Type B pancreatic cell (in vitro differentiated cells): ENCODE measurements at regions not wholly inside any gene's neighbourhood (a gene's known extent, or its start where the extent isn't known, plus 50 kb on each side); places are given as distances from the start of the nearest gene placed in this dataset.

Experiments
- DNase-seq: peaks from one replicate; pipeline ENCODE4 v3.0.0; 2021; ENCODE audit warnings: mixed read lengths; ENCODE audit not compliant: unreplicated experiment; ENCODE audit errors: extremely low spot score
- H3K27ac Mint-ChIP-seq: 2 replicates; pipeline ENCODE4 v1.8.0; 2021; ENCODE audit warnings: mild to moderate bottlenecking, mixed read lengths
- H3K27me3 Mint-ChIP-seq: 2 replicates; pipeline ENCODE4 v1.8.0; 2021; ENCODE audit warnings: mixed read lengths
- H3K36me3 Mint-ChIP-seq: 2 replicates; pipeline ENCODE4 v1.8.0; 2021; ENCODE audit warnings: mixed read lengths
- H3K4me1 Mint-ChIP-seq: one replicate; pipeline ENCODE4 v1.8.0; 2021; ENCODE audit warnings: mixed read lengths; ENCODE audit not compliant: unreplicated experiment
- H3K4me3 Mint-ChIP-seq: 2 replicates; pipeline ENCODE4 v1.8.0; 2021; ENCODE audit warnings: mild to moderate bottlenecking, mixed read lengths
- H3K9me3 Mint-ChIP-seq: 2 replicates; pipeline ENCODE4 v1.8.0; 2021; ENCODE audit warnings: mixed read lengths
- CTCF ChIP-seq: fragments of 200-600 bp; sonication (generic); conservative IDR thresholded peaks from 2 replicates; pipeline ENCODE4 v1.5.0; 2021; ENCODE audit warnings: antibody characterized with exemption, mild to moderate bottlenecking

DNA sequence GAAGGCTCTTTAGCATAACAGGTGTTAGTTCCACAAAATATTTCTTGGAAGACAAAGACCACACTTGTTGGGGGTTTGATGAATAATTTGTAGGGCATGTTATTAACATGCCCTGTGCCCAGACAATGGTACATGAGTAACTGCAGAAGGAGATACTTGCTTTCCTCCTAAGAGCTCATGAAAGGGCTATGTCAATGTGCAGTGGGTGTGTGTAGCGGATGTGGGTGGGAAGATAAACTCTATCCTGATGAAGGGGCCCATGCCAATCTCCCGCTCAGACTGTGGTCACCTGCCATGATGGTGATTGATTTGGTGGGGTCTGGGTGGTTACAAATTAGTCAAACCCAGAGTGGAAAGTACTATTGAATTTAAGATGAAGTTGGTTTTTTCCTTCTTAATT is 69.8 kb upstream of the DNAH14 start:
- H3K27me3 Mint-ChIP-seq, result peaks cover 9% of the 10 kb centered on the region
- H3K36me3 Mint-ChIP-seq, result no peaks in the 10 kb centered on the region
- DNase-seq, result no peak
- H3K27ac Mint-ChIP-seq, result no peak overlapping the region
- no peaks in the 10 kb centered on the region for H3K4me1 Mint-ChIP-seq
- TF ChIP-seq CTCF, result no peak
- no peaks in the 10 kb centered on the region for H3K9me3 Mint-ChIP-seq
- H3K4me3 Mint-ChIP-seq, result no peak overlapping the region

GRCh38 chr1:224860488-224861338 is 68.8 kb upstream of the DNAH14 start:
- no peak for TF ChIP-seq CTCF
- Mint-ChIP-seq H3K4me1 (no peaks in the 10 kb centered on the region), H3K9me3 (peaks cover 3% of the 10 kb centered on the region), H3K27ac (no peak overlapping the region), H3K27me3 (peaks cover 6% of the 10 kb centered on the region), H3K4me3 (no peak overlapping the region), H3K36me3 (no peaks in the 10 kb centered on the region)
- DNase-seq, result no peak

DNA sequence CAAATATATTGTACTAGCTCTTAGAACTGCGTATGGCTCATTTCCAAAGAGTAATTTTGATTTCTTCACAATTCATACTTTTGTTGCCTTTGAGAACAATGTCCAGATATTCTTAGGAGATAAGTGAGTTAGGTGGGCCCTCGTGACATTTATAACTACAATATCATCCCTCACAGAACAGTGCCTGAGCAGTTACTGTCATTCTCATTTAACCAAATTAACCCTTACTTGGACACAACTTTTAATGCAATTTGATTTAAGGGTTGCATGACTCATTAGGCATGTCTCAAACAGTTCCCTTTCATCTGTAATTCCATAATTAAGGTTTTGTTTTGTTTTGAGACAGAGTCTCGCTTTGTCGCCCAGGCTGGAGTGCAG is 68.1 kb upstream of the DNAH14 start:
- Mint-ChIP-seq H3K4me3 (no peak overlapping the region), H3K4me1 (no peaks in the 10 kb centered on the region), H3K36me3 (no peaks in the 10 kb centered on the region)

GRCh38 chr1:224863486-224863885 is 66.0 kb upstream of the DNAH14 start:
- Mint-ChIP-seq H3K9me3 (peaks cover 10% of the 10 kb centered on the region), H3K27me3 (peaks cover 6% of the 10 kb centered on the region), H3K36me3 (no peaks in the 10 kb centered on the region), H3K4me3 (no peak overlapping the region), H3K27ac (no peak overlapping the region), H3K4me1 (no peaks in the 10 kb centered on the region)
- DNase-seq, result no peak
- no peak for TF ChIP-seq CTCF

More for the DNA sequence above, 68.1 kb upstream of the DNAH14 start:
- Mint-ChIP-seq H3K27ac (no peak overlapping the region), H3K27me3 (peaks cover 6% of the 10 kb centered on the region), H3K9me3 (peaks cover 4% of the 10 kb centered on the region)
- TF ChIP-seq CTCF, result no peak
- no peak for DNase-seq

GRCh38 chr1:224864006-224864405 is 65.5 kb upstream of the DNAH14 start:
- H3K36me3 Mint-ChIP-seq, result no peaks in the 10 kb centered on the region
- DNase-seq, result no peak
- H3K4me3 Mint-ChIP-seq, result no peak overlapping the region
- peaks cover 10% of the 10 kb centered on the region for H3K9me3 Mint-ChIP-seq
- no peaks in the 10 kb centered on the region for H3K4me1 Mint-ChIP-seq
- peaks cover 6% of the 10 kb centered on the region for H3K27me3 Mint-ChIP-seq
- H3K27ac Mint-ChIP-seq, result no peak overlapping the region
- no peak for TF ChIP-seq CTCF
